ENCODE measurements at regions not wholly inside any gene's neighbourhood (a gene's known extent, or its start where the extent isn't known, plus 50 kb on each side); places are given as distances from the start of the nearest gene placed in this dataset.
"Not testable (repeated sequence)": the region's sequence is repeated elsewhere in the genome, so short reads cannot be mapped to it uniquely, and the experiment has no call there.

DNA sequence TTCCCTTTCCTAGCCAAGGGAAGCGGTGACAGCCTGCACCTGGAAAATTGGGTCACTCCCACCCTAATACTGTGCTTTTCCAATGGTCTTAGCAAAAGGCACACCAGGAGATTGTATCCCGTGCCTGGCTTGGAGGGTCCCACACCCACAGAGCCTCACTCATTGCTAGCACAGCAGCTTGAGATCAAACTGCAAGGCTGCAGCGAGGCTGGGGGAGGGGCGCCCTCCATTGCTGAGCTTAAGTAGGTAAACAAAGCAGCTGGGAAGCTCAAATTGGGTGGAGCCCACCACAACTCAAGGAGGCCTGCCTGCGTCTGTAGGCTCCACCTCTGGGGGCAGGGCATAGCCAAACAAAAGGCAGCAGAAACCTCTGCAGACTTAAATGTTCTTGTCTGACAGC, 504.1 kb upstream of the ADGRL3 start:
- H3K27me3 ChIP-seq (replicated peaks in 1 of 4; ENCODE audit: control insufficient read depth in 3 of 4, extremely low read depth in 1 of 4, insufficient read depth in 3 of 4, low read length in 3 of 4); H3K4me3 ChIP-seq (ENCODE audit: extremely low read depth in 1 of 4, insufficient read depth in 2 of 4, low read depth in 3 of 4, low read length in 4 of 4); H3K9me3 ChIP-seq (ENCODE audit: insufficient read depth in 2 of 2, low read depth in 1 of 2, low read length in 1 of 2); CTCF ChIA-PET (ENCODE audit: partially characterized antibody); H2BK5ac ChIP-seq (ENCODE audit: low read depth, low read length); H3K9ac ChIP-seq (replicated peaks in 1 of 4; ENCODE audit: extremely low read depth in 1 of 4, low read depth in 3 of 4, low read length in 3 of 4); H3K79me2 ChIP-seq (ENCODE audit: control insufficient read depth in 1 of 2, insufficient read depth in 2 of 2, low read length in 2 of 2); FAIRE-seq; H2BK12ac ChIP-seq (ENCODE audit: low read depth, low read length); H3K27ac ChIP-seq (ENCODE audit: low read depth, low read length); H3K4me2 ChIP-seq (ENCODE audit: insufficient read depth in 1 of 2, low read depth in 2 of 2, low read length in 2 of 2); H4K20me1 ChIP-seq (replicated peaks in 1 of 2; ENCODE audit: control insufficient read depth in 1 of 2, insufficient read depth in 2 of 2, low read length in 2 of 2); H3K23ac ChIP-seq (ENCODE audit: insufficient read length); H3K56ac ChIP-seq (replicated peaks; ENCODE audit: insufficient read length, low read depth, low read length); H4K8ac ChIP-seq (ENCODE audit: extremely low read depth, insufficient read depth, low read length); H4K91ac ChIP-seq (replicated peaks; ENCODE audit: insufficient read length, low read length); H4K5ac ChIP-seq (ENCODE audit: insufficient read length, low read depth, low read length); H3K14ac ChIP-seq (ENCODE audit: insufficient read length); H3K23me2 ChIP-seq (ENCODE audit: low read depth, low read length); H2BK20ac ChIP-seq (ENCODE audit: low read length); H3K4me1 ChIP-seq (replicated peaks in 1 of 4; ENCODE audit: control insufficient read depth in 3 of 4, insufficient read depth in 4 of 4, low read length in 3 of 4); H3K4ac ChIP-seq (replicated peaks; ENCODE audit: insufficient read length, low read depth, low read length); H3K36me3 ChIP-seq (ENCODE audit: control insufficient read depth in 2 of 4, insufficient read depth in 4 of 4, low read length in 3 of 4); H2BK15ac ChIP-seq (ENCODE audit: low read length); H2AK5ac ChIP-seq (ENCODE audit: low read depth, low read length); DNase-seq (ENCODE audit: low read depth in 1 of 2, low spot score in 2 of 2); H3K18ac ChIP-seq (ENCODE audit: extremely low read depth, low read length); POLR2A ChIA-PET (ENCODE audit: partially characterized antibody); H2AFZ ChIP-seq (ENCODE audit: low read length); H3K79me1 ChIP-seq (ENCODE audit: low read depth, low read length); H2BK120ac ChIP-seq (replicated peaks; ENCODE audit: low read depth, low read length): not testable (repeated sequence)
- WGBS, 2 experiments (ENCODE audit: extremely low coverage in 1 of 2, insufficient coverage in 1 of 2, insufficient read length in 1 of 2, insufficient replicate concordance in 2 of 2, low coverage in 1 of 2, low lambda C conversion rate in 2 of 2, missing lambda C conversion rate in 1 of 2) = 97% methylated on average over 5 of the region's 5 CpGs; no CpG with 5 or more reads in 1 of the 2 experiments
